Lower leg skin (tissue), 4 donors: ENCODE measurements at regions not wholly inside any gene's neighbourhood (a gene's known extent, or its start where the extent isn't known, plus 50 kb on each side); places are given as distances from the start of the nearest gene placed in this dataset.

ENCODE experiments used
- DNase-seq, 2 donors: peaks; one replicate each; pipeline ENCODE4 v3.0.0-alpha.2; 2019; ENCODE audit warnings: low spot score in 2 of 2
- H3K4me3 ChIP-seq: fragments of 200-600 bp; sonication (generic); 2 replicates; pipeline ENCODE4 v1.5.1; 2017; ENCODE audit warnings: mild to moderate bottlenecking, low read depth; ENCODE audit not compliant: poor library complexity, severe bottlenecking
- CTCF ChIP-seq, 3 donors: fragments of 450-650 bp; IDR thresholded peaks; one replicate each; pipeline ENCODE4 v1.5.1; 2016; ENCODE audit warnings: antibody characterized with exemption in 3 of 3, mild to moderate bottlenecking in 3 of 3, moderate library complexity in 2 of 3
- POLR2A ChIP-seq, 2 donors: fragments of 450-650 bp; IDR thresholded peaks; one replicate each; pipeline ENCODE4 v1.6.1; 2016 to 2017; ENCODE audit warnings: antibody characterized with exemption in 2 of 2, mild to moderate bottlenecking in 1 of 2, moderate library complexity in 1 of 2
- WGBS, 2 donors: methylation state at CpG; one replicate each; pipeline ENCODE4 v1.1.5; 2018; 5-methylcytosine and 5-hydroxymethylcytosine counted together
- intact Hi-C: fragments of 100-400 bp; cut with DNase I; formaldehyde crosslinking; loops from one replicate; pipeline ENCODE4 v1.15.0; 2023; ENCODE audit warnings: low total_unique reads

GRCh38 chr10:108822026-108822425 is 1101.3 kb downstream of the XPNPEP1 start:
- intact Hi-C loops: no loop called here
- DNase-seq: no peak
- no peak for TF ChIP-seq POLR2A (IDR thresholded peaks at IDR 0.05)
- TF ChIP-seq CTCF (IDR thresholded peaks at IDR 0.05): no peak
- no peak overlapping the region for H3K4me3 ChIP-seq

DNA sequence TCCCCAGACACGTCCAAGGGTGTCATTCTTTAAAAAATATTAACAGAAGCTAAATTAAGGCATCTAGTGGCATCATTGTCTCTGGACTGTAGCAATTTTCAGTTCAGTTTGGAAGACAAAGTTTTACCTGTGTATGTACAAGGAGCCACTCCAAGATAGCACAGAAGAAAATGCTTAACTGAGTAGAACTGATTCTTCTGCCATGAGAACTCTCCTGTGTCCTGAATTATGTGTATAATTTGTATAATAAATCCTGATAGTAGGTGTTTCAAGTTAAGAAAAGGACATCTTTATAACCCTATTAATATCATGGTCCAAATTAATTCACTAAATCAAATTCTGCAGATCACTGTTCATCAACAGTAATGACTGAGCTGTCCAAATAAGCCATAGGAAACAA is 1104.0 kb downstream of the XPNPEP1 start:
- 70 to 71% methylated on average over 1 of the region's 1 CpG for WGBS, 2 donors
- H3K4me3 ChIP-seq: no peak overlapping the region
- intact Hi-C loops: no loop called here
- no peak for DNase-seq
- no peak for TF ChIP-seq POLR2A (IDR thresholded peaks at IDR 0.05)
- TF ChIP-seq CTCF (IDR thresholded peaks at IDR 0.05): no peak

- TF ChIP-seq POLR2A (IDR thresholded peaks at IDR 0.05): no peak
- TF ChIP-seq CTCF (IDR thresholded peaks at IDR 0.05): no peak
- H3K4me3 ChIP-seq: no peak overlapping the region
- DNase-seq: no peak
- 31 to 55% methylated on average over 2 of the region's 2 CpGs for WGBS, 2 donors
- intact Hi-C loops: no loop called here
These were observed 1105.7 kb downstream of the XPNPEP1 start for GRCh38 chr10:108817584-108817983.

- TF ChIP-seq CTCF (IDR thresholded peaks at IDR 0.05) (no peak), POLR2A (IDR thresholded peaks at IDR 0.05) (no peak)
- DNase-seq: no peak
- no peak overlapping the region for H3K4me3 ChIP-seq
- intact Hi-C loops: no loop called here
- WGBS, 2 donors: 63 to 74% methylated on average over 3 of the region's 3 CpGs
These were observed 1106.2 kb downstream of the XPNPEP1 start for GRCh38 chr10:108817135-108817534.

GRCh38 chr10:108812906-108813305 is 1110.4 kb downstream of the XPNPEP1 start:
- WGBS, 2 donors: 76% methylated on average over 2 of the region's 2 CpGs
- no peak overlapping the region for H3K4me3 ChIP-seq
- DNase-seq: no peak
- intact Hi-C loops: no loop called here
- TF ChIP-seq CTCF (IDR thresholded peaks at IDR 0.05): no peak
- TF ChIP-seq POLR2A (IDR thresholded peaks at IDR 0.05): no peak

DNA sequence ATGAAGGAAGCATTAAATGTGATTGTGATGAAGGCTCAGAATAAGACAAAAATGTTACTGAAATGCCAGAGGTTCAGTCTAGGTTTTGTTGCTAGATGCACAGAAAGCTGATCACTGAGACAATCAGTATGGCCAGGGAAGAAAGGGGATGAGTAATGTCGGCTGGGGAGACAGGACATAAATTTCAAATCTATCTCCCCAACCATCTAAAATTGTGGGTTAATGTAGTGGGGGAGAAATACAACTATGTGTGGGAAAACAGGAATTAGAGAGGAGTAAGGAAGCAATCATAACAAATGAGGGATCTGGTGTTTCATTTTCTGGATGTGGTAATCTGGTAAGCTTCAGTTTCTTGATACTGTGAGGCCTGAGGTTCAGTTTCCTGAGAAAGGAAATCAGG is 1111.0 kb downstream of the XPNPEP1 start:
- intact Hi-C loops: no loop called here
- 50 to 57% methylated on average over 1 of the region's 1 CpG for WGBS, 2 donors

More for the DNA sequence above, 1111.0 kb downstream of the XPNPEP1 start:
- TF ChIP-seq CTCF (IDR thresholded peaks at IDR 0.05): no peak
- no peak for TF ChIP-seq POLR2A (IDR thresholded peaks at IDR 0.05)
- H3K4me3 ChIP-seq: no peak overlapping the region
- DNase-seq: no peak
